ENCODE measurements at regions not wholly inside any gene's neighbourhood (a gene's known extent, or its start where the extent isn't known, plus 50 kb on each side); places are given as distances from the start of the nearest gene placed in this dataset.
"Not testable (repeated sequence)": the region's sequence is repeated elsewhere in the genome, so short reads cannot be mapped to it uniquely, and the experiment has no call there.

- TF ChIP-seq, protein P1, sequence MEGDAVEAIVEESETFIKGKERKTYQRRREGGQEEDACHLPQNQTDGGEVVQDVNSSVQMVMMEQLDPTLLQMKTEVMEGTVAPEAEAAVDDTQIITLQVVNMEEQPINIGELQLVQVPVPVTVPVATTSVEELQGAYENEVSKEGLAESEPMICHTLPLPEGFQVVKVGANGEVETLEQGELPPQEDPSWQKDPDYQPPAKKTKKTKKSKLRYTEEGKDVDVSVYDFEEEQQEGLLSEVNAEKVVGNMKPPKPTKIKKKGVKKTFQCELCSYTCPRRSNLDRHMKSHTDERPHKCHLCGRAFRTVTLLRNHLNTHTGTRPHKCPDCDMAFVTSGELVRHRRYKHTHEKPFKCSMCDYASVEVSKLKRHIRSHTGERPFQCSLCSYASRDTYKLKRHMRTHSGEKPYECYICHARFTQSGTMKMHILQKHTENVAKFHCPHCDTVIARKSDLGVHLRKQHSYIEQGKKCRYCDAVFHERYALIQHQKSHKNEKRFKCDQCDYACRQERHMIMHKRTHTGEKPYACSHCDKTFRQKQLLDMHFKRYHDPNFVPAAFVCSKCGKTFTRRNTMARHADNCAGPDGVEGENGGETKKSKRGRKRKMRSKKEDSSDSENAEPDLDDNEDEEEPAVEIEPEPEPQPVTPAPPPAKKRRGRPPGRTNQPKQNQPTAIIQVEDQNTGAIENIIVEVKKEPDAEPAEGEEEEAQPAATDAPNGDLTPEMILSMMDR (IDR thresholded peaks at IDR 0.05) = not testable (repeated sequence)
- TF ChIP-seq POLR2A (IDR thresholded peaks at IDR 0.05) = not testable (repeated sequence)
Observed at GRCh38 chrX:85663970-85664369, 284.5 kb upstream of the POF1B start.

All from esophagus squamous epithelium (tissue), 4 donors.